ENCODE measurements at regions not wholly inside any gene's neighbourhood (a gene's known extent, or its start where the extent isn't known, plus 50 kb on each side); places are given as distances from the start of the nearest gene placed in this dataset.

GRCh38 chr2:215697496-215697895, 261.6 kb upstream of the FN1 start:
- H4K20me1 ChIP-seq (ENCODE audit: control insufficient read depth, insufficient read depth): no peaks in the 10 kb centered on the region
- no peak for TF ChIP-seq TARDBP (IDR thresholded peaks at IDR 0.05; ENCODE audit: borderline replicate concordance)
- no peak for TF ChIP-seq PRDM15 (CRISPR knock-in tag; IDR thresholded peaks at IDR 0.05)
- TF ChIP-seq NBN (IDR thresholded peaks at IDR 0.05): no peak
- no peaks in the 10 kb centered on the region for H3K27me3 ChIP-seq (replicated peaks in 1 of 2; ENCODE audit: control insufficient read depth in 2 of 2, insufficient read depth in 2 of 2, low read length in 1 of 2)
- ATAC-seq (no peak), DNase-seq (ENCODE audit: low read depth, low spot score) (no peak), FAIRE-seq (no peak)
- 7% methylated on average over 6 of the region's 6 CpGs for WGBS (ENCODE audit: insufficient coverage, insufficient replicate concordance, low lambda C conversion rate, missing lambda C conversion rate)
- no peak overlapping the region for H3K27ac ChIP-seq (ENCODE audit: control insufficient read depth, insufficient read depth)
- RAD21 ChIA-PET (ENCODE audit: unreplicated experiment): no interaction called here
- intact Hi-C loops (cut with micrococcal nuclease; ENCODE audit: unreplicated experiment): no loop called here
- in situ Hi-C loops (cut with MboI): no loop called here
- BruUV-seq (replicated peaks): no TSS peak
- no peak overlapping the region for H2AFZ ChIP-seq (ENCODE audit: control insufficient read depth, low read depth, low read length)
- H3K36me3 ChIP-seq (ENCODE audit: control insufficient read depth in 2 of 2, insufficient read depth in 2 of 2, low read length in 1 of 2): no peaks in the 10 kb centered on the region
- CTCF ChIA-PET: interaction anchor here (1.1 kb wide), 1 partner anchor 11 kb away, joined by 3 read pairs; no protein-coding TSS in a partner anchor
- H3K79me2 ChIP-seq (ENCODE audit: control insufficient read depth, insufficient read depth, low read length): no peaks in the 10 kb centered on the region
- SMC1A ChIA-PET (ENCODE audit: uncharacterized antibody, unreplicated experiment): interaction anchor here (0.8 to 1.1 kb wide), 2 partner anchors 16 to 216 kb away, joined by 3 read pairs; no protein-coding TSS in a partner anchor
- no peaks in the 10 kb centered on the region for H3K4me1 ChIP-seq (ENCODE audit: control insufficient read depth, insufficient read depth, low read length)
- H3K4me3 ChIP-seq: no peak overlapping the region
- peaks cover 5% of the 10 kb centered on the region; the same call in 2 of the 3 replicates for H3K9me3 ChIP-seq (replicated peaks; ENCODE audit: control insufficient read depth, insufficient read depth, low read length)
- no peak overlapping the region for H3K4me2 ChIP-seq (ENCODE audit: control insufficient read depth, insufficient read depth)
- POLR2A ChIA-PET: no interaction called here
- H3K9ac ChIP-seq (ENCODE audit: control insufficient read depth, insufficient read depth, low read length): no peak overlapping the region

- in situ Hi-C loops (cut with MboI): no loop called here
- Histone ChIP-seq H3K27me3 (replicated peaks in 1 of 2; ENCODE audit: control insufficient read depth in 2 of 2, insufficient read depth in 2 of 2, low read length in 1 of 2) (no peaks in the 10 kb centered on the region), H3K4me2 (ENCODE audit: control insufficient read depth, insufficient read depth) (no peak overlapping the region), H3K9me3 (replicated peaks; ENCODE audit: control insufficient read depth, insufficient read depth, low read length) (peaks cover 5% of the 10 kb centered on the region; the same call in 2 of the 3 replicates), H3K79me2 (ENCODE audit: control insufficient read depth, insufficient read depth, low read length) (no peaks in the 10 kb centered on the region), H3K9ac (ENCODE audit: control insufficient read depth, insufficient read depth, low read length) (no peak overlapping the region), H3K4me1 (ENCODE audit: control insufficient read depth, insufficient read depth, low read length) (no peaks in the 10 kb centered on the region), H2AFZ (ENCODE audit: control insufficient read depth, low read depth, low read length) (no peak overlapping the region), H3K27ac (ENCODE audit: control insufficient read depth, insufficient read depth) (no peak overlapping the region), H4K20me1 (ENCODE audit: control insufficient read depth, insufficient read depth) (no peaks in the 10 kb centered on the region), H3K36me3 (ENCODE audit: control insufficient read depth in 2 of 2, insufficient read depth in 2 of 2, low read length in 1 of 2) (no peaks in the 10 kb centered on the region), H3K4me3 (no peak overlapping the region)
- ChIA-PET CTCF (interaction anchor here (0.8 to 1.1 kb wide), 3 partner anchors 9 to 39 kb away, joined by 3 to 4 read pairs (median 3); no protein-coding TSS in a partner anchor), SMC1A (ENCODE audit: uncharacterized antibody, unreplicated experiment) (interaction anchor here (0.8 to 1.3 kb wide), 5 partner anchors 15 to 405 kb away, joined by 3 to 4 read pairs (median 3); no protein-coding TSS in a partner anchor), POLR2A (interaction anchor here (0.9 kb wide), 1 partner anchor 36 kb away, joined by 3 read pairs; no protein-coding TSS in a partner anchor), RAD21 (ENCODE audit: unreplicated experiment) (no interaction called here)
- DNase-seq (ENCODE audit: low read depth, low spot score): no peak
- ATAC-seq: no peak
- BruUV-seq (replicated peaks): no TSS peak
- 66% methylated on average over 2 of the region's 2 CpGs for WGBS (ENCODE audit: insufficient coverage, insufficient replicate concordance, low lambda C conversion rate, missing lambda C conversion rate)
- no peak for FAIRE-seq
- intact Hi-C loops (cut with micrococcal nuclease; ENCODE audit: unreplicated experiment): no loop called here
- TF ChIP-seq NR2C1 (IDR thresholded peaks at IDR 0.05) (no peak), FOS (IDR thresholded peaks at IDR 0.05; ENCODE audit: borderline replicate concordance, extremely low read depth, insufficient read length) (no peak), TCF3 (IDR thresholded peaks at IDR 0.05; ENCODE audit: borderline replicate concordance, insufficient read depth, low read depth, low read length) (no peak), SIN3A (IDR thresholded peaks at IDR 0.05; ENCODE audit: low read depth, low read length) (no peak), ASH2L (IDR thresholded peaks at IDR 0.05; ENCODE audit: borderline replicate concordance, low read depth) (no peak), GATAD2B (conservative IDR thresholded peaks at IDR 0.05; ENCODE audit: low read depth) (no peak), EED (IDR thresholded peaks at IDR 0.05; ENCODE audit: low read depth) (no peak), HDAC2 (IDR thresholded peaks at IDR 0.05) (no peak), ZNF24 (IDR thresholded peaks at IDR 0.05) (no peak), FOXM1 (IDR thresholded peaks at IDR 0.05; ENCODE audit: low read depth, low read length) (no peak)
These were observed 261.1 kb upstream of the FN1 start for GRCh38 chr2:215697003-215697402.
